ENCODE measurements at regions not wholly inside any gene's neighbourhood (a gene's known extent, or its start where the extent isn't known, plus 50 kb on each side); places are given as distances from the start of the nearest gene placed in this dataset.

DNA sequence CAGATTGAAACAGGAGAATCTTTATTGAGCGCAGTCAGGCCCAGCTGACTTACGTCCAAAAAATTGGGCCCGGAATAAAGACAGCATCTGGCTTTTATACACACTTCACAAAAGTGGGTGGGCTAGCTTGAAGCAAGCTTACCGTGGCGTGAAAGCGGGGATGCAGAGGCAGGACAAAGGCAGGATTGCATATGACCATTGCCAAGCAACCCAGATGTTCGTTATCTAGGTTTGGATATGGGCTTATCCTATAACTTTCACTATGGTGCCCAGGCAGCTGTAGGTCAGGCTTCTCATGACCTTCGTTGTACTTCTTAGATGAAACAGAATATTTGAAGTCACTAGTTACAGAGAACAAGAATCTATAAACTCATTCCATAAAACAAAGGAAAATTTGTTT lies 1575.6 kb upstream of the RAG2 start:
- in situ Hi-C loops (cut with HindIII; ENCODE audit: low sequenced_read_pairs), result no loop called here
- TF ChIP-seq, protein P1, sequence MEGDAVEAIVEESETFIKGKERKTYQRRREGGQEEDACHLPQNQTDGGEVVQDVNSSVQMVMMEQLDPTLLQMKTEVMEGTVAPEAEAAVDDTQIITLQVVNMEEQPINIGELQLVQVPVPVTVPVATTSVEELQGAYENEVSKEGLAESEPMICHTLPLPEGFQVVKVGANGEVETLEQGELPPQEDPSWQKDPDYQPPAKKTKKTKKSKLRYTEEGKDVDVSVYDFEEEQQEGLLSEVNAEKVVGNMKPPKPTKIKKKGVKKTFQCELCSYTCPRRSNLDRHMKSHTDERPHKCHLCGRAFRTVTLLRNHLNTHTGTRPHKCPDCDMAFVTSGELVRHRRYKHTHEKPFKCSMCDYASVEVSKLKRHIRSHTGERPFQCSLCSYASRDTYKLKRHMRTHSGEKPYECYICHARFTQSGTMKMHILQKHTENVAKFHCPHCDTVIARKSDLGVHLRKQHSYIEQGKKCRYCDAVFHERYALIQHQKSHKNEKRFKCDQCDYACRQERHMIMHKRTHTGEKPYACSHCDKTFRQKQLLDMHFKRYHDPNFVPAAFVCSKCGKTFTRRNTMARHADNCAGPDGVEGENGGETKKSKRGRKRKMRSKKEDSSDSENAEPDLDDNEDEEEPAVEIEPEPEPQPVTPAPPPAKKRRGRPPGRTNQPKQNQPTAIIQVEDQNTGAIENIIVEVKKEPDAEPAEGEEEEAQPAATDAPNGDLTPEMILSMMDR (IDR thresholded peaks at IDR 0.05; ENCODE audit: low read depth, low read length), result no peak
- H3K4me3 ChIP-seq (ENCODE audit: low read depth, low read length), result no peak overlapping the region
- no peak for DNase-seq (ENCODE audit: low read depth, low spot score)

DNA sequence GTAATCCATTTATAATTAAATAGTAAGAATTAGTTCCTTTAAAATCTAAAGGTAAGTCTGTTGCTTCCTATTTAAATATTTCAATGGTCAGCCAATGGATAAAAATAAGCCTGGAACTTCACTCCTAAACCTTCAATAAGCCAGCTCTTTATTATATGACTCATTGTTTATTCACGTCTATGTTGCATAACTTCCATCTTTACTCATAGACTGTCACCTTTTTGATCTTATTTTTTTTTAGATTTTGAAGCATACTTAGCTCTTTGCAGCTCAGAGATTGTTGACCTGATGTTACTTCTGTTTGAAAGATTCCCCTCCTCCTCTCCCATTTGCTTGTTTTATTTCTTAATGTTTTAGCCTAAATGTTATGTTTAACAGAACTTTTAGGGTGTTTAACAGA lies 1571.2 kb upstream of the RAG2 start:
- TF ChIP-seq, protein P1 (IDR thresholded peaks at IDR 0.05; ENCODE audit: low read depth, low read length), result no peak
- no peak overlapping the region for H3K4me3 ChIP-seq (ENCODE audit: low read depth, low read length)
- in situ Hi-C loops (cut with HindIII; ENCODE audit: low sequenced_read_pairs), result no loop called here
- peak; percentile 73 for DNase-seq (ENCODE audit: low read depth, low spot score)

DNA sequence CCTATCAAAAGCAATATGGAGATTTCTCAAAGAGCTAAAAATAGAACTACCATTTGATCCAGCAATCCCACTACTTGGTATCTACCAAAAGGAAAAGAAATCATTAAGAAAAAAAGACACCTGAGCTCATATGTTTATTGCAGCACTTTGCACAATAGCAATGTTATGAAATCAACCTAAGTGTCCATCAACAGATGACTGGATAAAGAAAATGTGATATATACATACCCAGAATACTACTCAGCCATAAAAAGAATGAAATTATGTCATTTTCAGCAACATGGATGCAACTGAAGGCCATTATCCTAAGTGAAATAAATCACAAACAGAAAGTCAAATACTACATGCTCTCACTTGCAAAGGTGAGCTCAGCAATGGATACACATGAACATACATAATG lies 1565.5 kb upstream of the RAG2 start:
- in situ Hi-C loops (cut with HindIII; ENCODE audit: low sequenced_read_pairs), result no loop called here

DNA sequence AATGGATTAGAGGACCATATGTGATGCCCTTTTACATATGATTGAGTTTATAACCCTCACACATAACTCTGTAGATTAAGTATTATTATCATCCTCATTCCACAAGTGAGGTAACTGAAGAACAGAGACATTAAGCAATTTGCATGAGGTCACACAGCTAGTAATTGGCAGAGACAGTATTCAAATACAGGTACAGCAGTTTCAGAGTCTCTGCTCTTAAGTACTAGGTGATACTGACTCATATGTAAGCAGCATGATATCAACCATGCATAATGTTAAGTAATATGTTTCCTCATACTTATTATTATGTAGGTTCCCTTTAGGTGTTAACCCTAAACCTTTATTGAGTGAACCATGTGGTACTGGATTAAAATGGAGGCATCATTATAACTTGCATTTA lies 1562.4 kb upstream of the RAG2 start:
- TF ChIP-seq, protein P1 (IDR thresholded peaks at IDR 0.05; ENCODE audit: low read depth, low read length), result no peak
- no peak overlapping the region for H3K4me3 ChIP-seq (ENCODE audit: low read depth, low read length)
- in situ Hi-C loops (cut with HindIII; ENCODE audit: low sequenced_read_pairs), result no loop called here
- DNase-seq (ENCODE audit: low read depth, low spot score), result no peak

More for the DNA sequence above, 1565.5 kb upstream of the RAG2 start:
- TF ChIP-seq, protein P1 (IDR thresholded peaks at IDR 0.05; ENCODE audit: low read depth, low read length), result no peak
- H3K4me3 ChIP-seq (ENCODE audit: low read depth, low read length), result no peak overlapping the region
- no peak for DNase-seq (ENCODE audit: low read depth, low spot score)

DNA sequence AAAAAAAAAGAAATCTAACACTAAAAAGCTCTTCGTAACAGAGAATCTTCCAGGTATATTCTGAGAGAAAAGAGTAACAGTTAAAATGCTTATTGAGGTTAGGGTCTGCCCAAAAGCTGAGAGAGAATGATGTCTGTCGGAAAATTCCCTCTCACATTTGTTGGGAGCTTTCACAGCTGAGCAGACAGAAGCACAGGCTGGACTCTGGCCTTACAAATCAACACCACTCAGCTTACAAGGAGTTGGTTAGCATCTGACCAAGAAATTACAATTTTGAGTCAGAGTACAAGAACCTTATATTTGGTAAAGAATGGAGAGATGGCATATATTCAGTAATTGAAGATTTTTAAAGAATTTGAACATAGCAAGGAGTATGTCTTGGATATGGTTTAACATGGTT lies 1561.0 kb upstream of the RAG2 start:
- in situ Hi-C loops (cut with HindIII; ENCODE audit: low sequenced_read_pairs), result no loop called here
- TF ChIP-seq, protein P1 (IDR thresholded peaks at IDR 0.05; ENCODE audit: low read depth, low read length), result no peak
- H3K4me3 ChIP-seq (ENCODE audit: low read depth, low read length), result no peak overlapping the region
- DNase-seq (ENCODE audit: low read depth, low spot score), result no peak

DNA sequence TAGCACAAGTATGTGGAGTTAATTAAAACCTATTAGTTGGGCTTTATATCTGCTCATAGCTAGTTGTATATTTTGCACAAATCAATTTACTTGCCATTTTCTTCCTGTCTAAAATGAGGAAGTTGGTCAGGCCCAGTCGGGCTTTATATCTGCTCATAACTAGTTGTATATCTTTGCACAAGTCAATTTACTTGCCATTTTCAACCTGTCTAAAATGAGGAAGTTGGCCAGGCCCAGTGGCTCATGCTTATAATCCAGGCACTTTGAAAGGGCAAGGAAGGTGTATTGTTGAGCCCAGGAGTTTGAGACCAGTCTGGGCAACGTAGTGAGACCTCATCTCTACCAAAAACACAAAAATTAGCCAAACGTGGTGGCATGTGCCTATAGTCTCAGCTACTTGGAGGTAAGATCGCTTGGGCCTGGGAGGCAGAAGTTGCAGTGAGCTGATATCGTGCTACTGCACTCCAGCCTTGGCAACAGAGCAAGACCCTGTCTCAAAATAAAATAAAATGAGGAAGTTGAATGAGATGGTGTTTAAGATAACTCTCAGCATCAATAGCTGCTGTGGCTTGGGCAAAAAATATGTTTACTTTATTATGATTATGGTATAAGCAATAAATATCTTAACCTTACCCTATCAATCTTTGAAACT lies 1558.6 kb upstream of the RAG2 start:
- no peak overlapping the region for H3K4me3 ChIP-seq (ENCODE audit: low read depth, low read length)
- in situ Hi-C loops (cut with HindIII; ENCODE audit: low sequenced_read_pairs), result no loop called here
- DNase-seq (ENCODE audit: low read depth, low spot score), result no peak
- TF ChIP-seq, protein P1 (IDR thresholded peaks at IDR 0.05; ENCODE audit: low read depth, low read length), result no peak
